HG02870 (cell line): ENCODE measurements at regions not wholly inside any gene's neighbourhood (a gene's known extent, or its start where the extent isn't known, plus 50 kb on each side); places are given as distances from the start of the nearest gene placed in this dataset.

Experiments
- ATAC-seq: cut with Tn5 transposase; IDR thresholded peaks from one replicate; pipeline ENCODE4 v1.9.1; 2021; ENCODE audit warnings: mild to moderate bottlenecking, moderate library complexity; ENCODE audit not compliant: unreplicated experiment

GRCh38 chr2:45337481-45337880 is 273.6 kb downstream of the SRBD1 start:
- no peak for ATAC-seq

GRCh38 chr2:45334205-45334604 is 276.9 kb downstream of the SRBD1 start:
- no peak for ATAC-seq

- ATAC-seq: no peak
These were observed 278.5 kb downstream of the SRBD1 start for GRCh38 chr2:45332567-45332966.

GRCh38 chr2:45332094-45332493 is 279.0 kb downstream of the SRBD1 start:
- ATAC-seq: no peak

- no peak for ATAC-seq
These were observed 279.7 kb downstream of the SRBD1 start for GRCh38 chr2:45331410-45331786.

GRCh38 chr2:45330637-45331409 is 280.2 kb downstream of the SRBD1 start:
- ATAC-seq: no peak

- no peak for ATAC-seq
These were observed 281.0 kb downstream of the SRBD1 start for GRCh38 chr2:45330108-45330507.

GRCh38 chr2:45329045-45329677 is 281.9 kb downstream of the SRBD1 start:
- ATAC-seq: no peak

GRCh38 chr2:45328264-45328870 is 282.7 kb downstream of the SRBD1 start:
- no peak for ATAC-seq

- no peak for ATAC-seq
These were observed 287.7 kb downstream of the SRBD1 start for GRCh38 chr2:45323344-45323743.

- no peak for ATAC-seq
These were observed 290.1 kb downstream of the SRBD1 start for GRCh38 chr2:45320956-45321355.

GRCh38 chr2:45319683-45320455 is 291.2 kb downstream of the SRBD1 start:
- ATAC-seq: no peak

- no peak for ATAC-seq
These were observed 292.4 kb downstream of the SRBD1 start for GRCh38 chr2:45318686-45319085.

- ATAC-seq: no peak
These were observed 294.3 kb downstream of the SRBD1 start for GRCh38 chr2:45316576-45317338.

GRCh38 chr2:45315861-45316260 is 295.2 kb downstream of the SRBD1 start:
- ATAC-seq: no peak

- ATAC-seq: no peak
These were observed 298.8 kb downstream of the SRBD1 start for GRCh38 chr2:45312275-45312674.

- no peak for ATAC-seq
These were observed 299.5 kb downstream of the SRBD1 start for GRCh38 chr2:45311559-45311958.

GRCh38 chr2:45307147-45307546 is 297.9 kb upstream of the SIX2 start:
- no peak for ATAC-seq

GRCh38 chr2:45305599-45305998 is 296.3 kb upstream of the SIX2 start:
- no peak for ATAC-seq

- ATAC-seq: no peak
These were observed 294.4 kb upstream of the SIX2 start for GRCh38 chr2:45303417-45304202.
